Loucy (cell line): ENCODE measurements at regions not wholly inside any gene's neighbourhood (a gene's known extent, or its start where the extent isn't known, plus 50 kb on each side); places are given as distances from the start of the nearest gene placed in this dataset.

Experiments used
- H2AFZ ChIP-seq: fragments of 200-600 bp; sonication (generic); 2 replicates; pipeline ENCODE4 v1.6.0; 2016; ENCODE audit warnings: antibody characterized with exemption, mild to moderate bottlenecking, low read length, moderate library complexity
- H3F3A ChIP-seq: fragments of 200-600 bp; 2 replicates; pipeline ENCODE4 v1.6.0; 2016; ENCODE audit warnings: antibody characterized with exemption, low read depth, mild to moderate bottlenecking
- H3K27me3 ChIP-seq: fragments of 200-600 bp; sonication (generic); 2 replicates; pipeline ENCODE4 v1.6.1; 2014; ENCODE audit warnings: low read length, mild to moderate bottlenecking; ENCODE audit not compliant: insufficient read depth, poor library complexity, severe bottlenecking
- H3K36me3 ChIP-seq: fragments of 200-600 bp; sonication (generic); 2 replicates; pipeline ENCODE4 v1.6.1; 2016; ENCODE audit warnings: low read length; ENCODE audit not compliant: insufficient read depth
- H3K4me1 ChIP-seq: fragments of 200-600 bp; sonication (generic); 2 replicates; pipeline ENCODE4 v1.5.1; 2014; ENCODE audit warnings: low read length, mild to moderate bottlenecking; ENCODE audit not compliant: insufficient read depth, poor library complexity, severe bottlenecking
- H3K4me2 ChIP-seq: fragments of 200-600 bp; sonication (generic); 2 replicates; pipeline ENCODE4 v1.6.0; 2014; ENCODE audit warnings: antibody characterized with exemption, low read length, low read depth, mild to moderate bottlenecking; ENCODE audit not compliant: poor library complexity, severe bottlenecking
- H3K4me3 ChIP-seq: fragments of 200-600 bp; sonication (generic); 2 replicates; pipeline ENCODE4 v1.5.1; 2014; ENCODE audit warnings: low read length, mild to moderate bottlenecking, mixed read lengths; ENCODE audit not compliant: poor library complexity, severe bottlenecking
- H3K79me2 ChIP-seq: fragments of 200-600 bp; sonication (generic); 2 replicates; pipeline ENCODE4 v1.6.1; 2014; ENCODE audit warnings: low read length; ENCODE audit not compliant: insufficient read depth
- H3K9ac ChIP-seq: fragments of 200-600 bp; sonication (generic); 2 replicates; pipeline ENCODE4 v1.6.0; 2014; ENCODE audit warnings: mild to moderate bottlenecking, low read depth, low read length, moderate library complexity; ENCODE audit not compliant: poor library complexity, severe bottlenecking
- H3K9me2 ChIP-seq: fragments of 200-600 bp; sonication (generic); replicated peaks from 2 replicates; pipeline ENCODE4 v1.6.1; 2016; ENCODE audit warnings: low read depth, low read length, mixed read lengths
- H3K9me3 ChIP-seq: fragments of 200-600 bp; sonication (generic); 2 replicates; pipeline ENCODE4 v1.6.1; 2014; ENCODE audit warnings: mild to moderate bottlenecking, antibody characterized with exemption, low read length, low read depth; ENCODE audit not compliant: insufficient read depth
- H4K20me1 ChIP-seq: fragments of 200-600 bp; sonication (generic); 2 replicates; pipeline ENCODE4 v1.6.0; 2014; ENCODE audit warnings: antibody characterized with exemption, low read length, mild to moderate bottlenecking; ENCODE audit not compliant: insufficient read depth, poor library complexity, severe bottlenecking
- EZH2phosphoT487 ChIP-seq: fragments of 200-600 bp; IDR thresholded peaks from 2 replicates; pipeline ENCODE4 v1.6.1; 2018; ENCODE audit warnings: antibody characterized with exemption, mild to moderate bottlenecking, moderate library complexity, borderline replicate concordance
- TF ChIP-seq, protein P1 (sequence below): fragments of 200-600 bp; sonication (generic); conservative IDR thresholded peaks from 2 replicates; pipeline ENCODE4 v1.5.1; 2014; ENCODE audit warnings: mild to moderate bottlenecking, antibody characterized with exemption, low read length

DNA sequence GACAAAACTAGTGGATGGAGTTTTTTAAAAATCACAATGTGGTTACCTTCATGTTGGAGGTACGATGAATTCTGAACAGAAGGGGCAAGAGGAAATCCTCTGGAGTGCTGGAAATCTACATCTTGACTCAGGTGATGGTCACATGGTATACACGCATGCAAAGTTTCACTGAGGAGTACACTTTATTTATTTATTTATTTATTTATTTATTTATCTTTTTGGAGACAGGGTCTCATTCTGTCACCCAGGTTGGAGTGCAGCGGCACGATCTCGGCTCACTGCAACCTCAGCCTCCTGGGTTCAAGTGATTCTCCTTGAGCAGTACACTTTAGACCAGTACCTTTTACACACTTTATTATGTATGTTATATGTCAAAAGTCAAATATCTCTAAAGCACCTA lies 645.7 kb upstream of the DIPK2B start:
- Histone ChIP-seq H3K9me2 (no peaks in the 10 kb centered on the region), H2AFZ (no peak overlapping the region), H3K4me1 (peaks cover 11% of the 10 kb centered on the region), H3K4me2 (no peak overlapping the region), H3K4me3 (no peak overlapping the region), H4K20me1 (no peaks in the 10 kb centered on the region), H3K27me3 (no peaks in the 10 kb centered on the region), H3K79me2 (peaks cover 21% of the 10 kb centered on the region; the same call in 1 of the 2 replicates), H3K9ac (no peak overlapping the region), H3K36me3 (no peaks in the 10 kb centered on the region), H3F3A (no peaks in the 10 kb centered on the region), H3K9me3 (no peaks in the 10 kb centered on the region)
- no peak for TF ChIP-seq EZH2phosphoT487
- TF ChIP-seq, protein P1, sequence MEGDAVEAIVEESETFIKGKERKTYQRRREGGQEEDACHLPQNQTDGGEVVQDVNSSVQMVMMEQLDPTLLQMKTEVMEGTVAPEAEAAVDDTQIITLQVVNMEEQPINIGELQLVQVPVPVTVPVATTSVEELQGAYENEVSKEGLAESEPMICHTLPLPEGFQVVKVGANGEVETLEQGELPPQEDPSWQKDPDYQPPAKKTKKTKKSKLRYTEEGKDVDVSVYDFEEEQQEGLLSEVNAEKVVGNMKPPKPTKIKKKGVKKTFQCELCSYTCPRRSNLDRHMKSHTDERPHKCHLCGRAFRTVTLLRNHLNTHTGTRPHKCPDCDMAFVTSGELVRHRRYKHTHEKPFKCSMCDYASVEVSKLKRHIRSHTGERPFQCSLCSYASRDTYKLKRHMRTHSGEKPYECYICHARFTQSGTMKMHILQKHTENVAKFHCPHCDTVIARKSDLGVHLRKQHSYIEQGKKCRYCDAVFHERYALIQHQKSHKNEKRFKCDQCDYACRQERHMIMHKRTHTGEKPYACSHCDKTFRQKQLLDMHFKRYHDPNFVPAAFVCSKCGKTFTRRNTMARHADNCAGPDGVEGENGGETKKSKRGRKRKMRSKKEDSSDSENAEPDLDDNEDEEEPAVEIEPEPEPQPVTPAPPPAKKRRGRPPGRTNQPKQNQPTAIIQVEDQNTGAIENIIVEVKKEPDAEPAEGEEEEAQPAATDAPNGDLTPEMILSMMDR, result no peak

DNA sequence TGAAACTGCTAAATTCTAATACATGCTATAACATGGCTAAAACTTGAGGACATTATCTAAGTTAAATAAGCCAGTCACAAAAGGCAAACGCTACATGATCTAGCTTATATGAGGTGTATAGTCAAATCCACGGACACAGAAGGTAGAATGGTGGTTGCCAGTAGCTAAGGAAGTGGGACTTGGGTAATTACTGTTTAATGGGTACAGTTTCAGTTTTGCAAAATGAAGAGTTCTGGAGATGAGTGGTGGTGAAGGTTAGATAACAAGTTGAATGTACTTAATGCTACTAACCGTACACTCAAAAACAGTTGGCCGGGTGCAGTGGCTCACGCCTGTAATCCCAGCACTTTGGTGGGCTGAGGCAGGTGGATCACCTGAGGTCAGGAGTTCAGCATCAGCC lies 644.5 kb upstream of the DIPK2B start:
- no peak overlapping the region for H3K4me2 ChIP-seq

DNA sequence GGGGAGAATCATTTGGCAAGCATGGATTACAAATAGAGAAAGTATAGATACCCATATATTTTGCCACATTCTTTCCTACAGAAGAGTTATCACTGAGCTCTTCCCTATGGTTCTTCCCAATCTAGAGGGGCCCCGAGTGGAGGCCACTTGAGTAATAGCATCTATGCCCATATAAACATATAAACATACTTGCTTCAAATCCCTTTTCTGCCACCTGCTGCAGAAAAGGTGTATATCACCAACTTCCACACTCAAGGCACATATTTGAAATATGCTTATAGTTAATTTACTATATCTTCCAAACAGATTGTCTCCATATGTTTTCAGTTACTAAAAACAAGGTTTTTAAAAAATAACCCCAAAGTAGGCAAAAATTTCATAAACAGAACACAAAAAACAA lies 642.8 kb upstream of the DIPK2B start:
- Histone ChIP-seq H3K4me1 (peaks cover 8% of the 10 kb centered on the region), H3K4me3 (no peak overlapping the region), H2AFZ (no peak overlapping the region), H3K9me3 (no peaks in the 10 kb centered on the region), H3K36me3 (no peaks in the 10 kb centered on the region), H3F3A (no peaks in the 10 kb centered on the region), H3K79me2 (0 out of 2 replicates have a peak, but pooled peaks cover 5% of the 10 kb centered on the region), H3K9ac (no peak overlapping the region), H4K20me1 (no peaks in the 10 kb centered on the region), H3K27me3 (no peaks in the 10 kb centered on the region), H3K9me2 (no peaks in the 10 kb centered on the region), H3K4me2 (no peak overlapping the region)
- TF ChIP-seq, protein P1, result peak; percentile 49
- no peak for TF ChIP-seq EZH2phosphoT487

More for the DNA sequence above, 644.5 kb upstream of the DIPK2B start:
- Histone ChIP-seq H3K36me3 (no peaks in the 10 kb centered on the region), H3K9ac (no peak overlapping the region), H3K4me1 (peaks cover 11% of the 10 kb centered on the region), H3K9me2 (no peaks in the 10 kb centered on the region), H3F3A (no peaks in the 10 kb centered on the region), H3K27me3 (no peaks in the 10 kb centered on the region), H4K20me1 (no peaks in the 10 kb centered on the region), H3K79me2 (peaks cover 13% of the 10 kb centered on the region; the same call in 1 of the 2 replicates), H2AFZ (no peak overlapping the region), H3K4me3 (no peak overlapping the region), H3K9me3 (no peaks in the 10 kb centered on the region)
- no peak for TF ChIP-seq EZH2phosphoT487
- TF ChIP-seq, protein P1, result no peak
